ENCODE measurements at regions not wholly inside any gene's neighbourhood (a gene's known extent, or its start where the extent isn't known, plus 50 kb on each side); places are given as distances from the start of the nearest gene placed in this dataset.

DNA sequence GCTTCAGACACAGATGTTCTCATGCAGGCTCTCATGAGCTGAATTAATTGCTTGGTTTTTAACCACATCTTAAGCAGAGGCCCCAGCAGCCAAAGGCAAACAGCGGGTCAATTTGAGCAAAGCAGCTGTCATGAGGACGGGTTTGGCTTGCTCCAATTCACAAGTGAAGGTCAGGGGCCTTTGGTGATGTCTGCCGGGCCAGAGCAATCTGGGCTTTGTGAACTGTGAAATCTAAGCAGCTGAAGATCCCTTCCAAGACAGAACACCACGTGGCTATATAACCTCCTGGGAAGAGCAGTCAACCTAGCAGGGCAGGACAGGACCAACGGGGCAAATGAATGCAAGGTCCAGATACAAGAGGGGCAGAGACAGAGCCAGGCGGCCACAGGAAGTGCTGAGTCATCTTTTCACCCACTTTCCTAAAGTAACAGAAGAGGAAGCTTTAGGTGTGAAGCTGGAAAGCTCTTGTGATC, 187.3 kb upstream of the B3GAT1 start:
- H4K91ac ChIP-seq (replicated peaks; ENCODE audit: insufficient read length, low read length) = no peak overlapping the region
- FAIRE-seq = no peak
- no peak overlapping the region for H3K23ac ChIP-seq (ENCODE audit: insufficient read length)
- H4K8ac ChIP-seq (ENCODE audit: extremely low read depth, insufficient read depth, low read length) = no peak overlapping the region
- H2BK120ac ChIP-seq (replicated peaks; ENCODE audit: low read depth, low read length) = no peak overlapping the region
- no peaks in the 10 kb centered on the region for H3K36me3 ChIP-seq (ENCODE audit: control insufficient read depth in 2 of 4, insufficient read depth in 4 of 4, low read length in 3 of 4)
- H3K23me2 ChIP-seq (ENCODE audit: low read depth, low read length) = no peaks in the 10 kb centered on the region
- no peak overlapping the region for H3K27ac ChIP-seq (ENCODE audit: low read depth, low read length)
- TF ChIP-seq SAP30 (IDR thresholded peaks at IDR 0.05; ENCODE audit: insufficient read depth, insufficient replicate concordance, low read length) (no peak), POLR2AphosphoS5 (IDR thresholded peaks at IDR 0.05; ENCODE audit: low read depth, low read length) (no peak), MAFK (IDR thresholded peaks at IDR 0.05; ENCODE audit: low read depth, low read length) (peak; percentile 93), SP1 (IDR thresholded peaks at IDR 0.05; ENCODE audit: low read depth, low read length) (no peak), HDAC2 (IDR thresholded peaks at IDR 0.05; ENCODE audit: borderline replicate concordance in 1 of 2, low read depth in 2 of 2, low read length in 2 of 2) (no peak), RAD21 (IDR thresholded peaks at IDR 0.05 in 1 of 2, conservative IDR thresholded peaks at IDR 0.05 in 1 of 2; ENCODE audit: low read depth in 2 of 2, low read length in 2 of 2) (no peak), BACH1 (IDR thresholded peaks at IDR 0.05; ENCODE audit: low read length) (peak; percentile 90), CEBPB (IDR thresholded peaks at IDR 0.05; ENCODE audit: low read depth, low read length) (no peak), SIN3A (conservative IDR thresholded peaks at IDR 0.05 in 1 of 2, IDR thresholded peaks at IDR 0.05 in 1 of 2; ENCODE audit: low read depth in 1 of 2, low read length in 2 of 2) (no peak), RBBP5 (IDR thresholded peaks at IDR 0.05; ENCODE audit: borderline replicate concordance, low read depth, low read length) (no peak)
- no peak overlapping the region for H3K14ac ChIP-seq (ENCODE audit: insufficient read length)
- 0 out of 2 replicates have a peak overlapping the region, but pooled peaks have one; percentile 76 for H2AFZ ChIP-seq (ENCODE audit: low read length)
- no peak overlapping the region for H3K4ac ChIP-seq (replicated peaks; ENCODE audit: insufficient read length, low read depth, low read length)
- no peak overlapping the region for H3K4me2 ChIP-seq (ENCODE audit: insufficient read depth in 1 of 2, low read depth in 2 of 2, low read length in 2 of 2)
- H3K27me3 ChIP-seq (replicated peaks in 1 of 4; ENCODE audit: control insufficient read depth in 3 of 4, extremely low read depth in 1 of 4, insufficient read depth in 3 of 4, low read length in 3 of 4) = peaks cover 0 to 2% (median 0%) of the 10 kb centered on the region in 4 experiments; a peak in 1 of 7 replicates
- no peaks in the 10 kb centered on the region for H4K20me1 ChIP-seq (replicated peaks in 1 of 2; ENCODE audit: control insufficient read depth in 1 of 2, insufficient read depth in 2 of 2, low read length in 2 of 2)
- CTCF ChIA-PET (ENCODE audit: partially characterized antibody) = interaction anchor here (1.1 to 2.2 kb wide), 3 partner anchors 11 to 336 kb away, joined by 3 to 10 read pairs (median 4); no protein-coding TSS in a partner anchor
- H3K79me1 ChIP-seq (ENCODE audit: low read depth, low read length) = no peaks in the 10 kb centered on the region
- DNase-seq (ENCODE audit: low read depth in 1 of 2, low spot score in 2 of 2) = peak in 1 of 2 experiments; percentile 30
- H3K4me1 ChIP-seq (replicated peaks in 1 of 4; ENCODE audit: control insufficient read depth in 3 of 4, insufficient read depth in 4 of 4, low read length in 3 of 4) = no peaks in the 10 kb centered on the region
- H3K18ac ChIP-seq (ENCODE audit: extremely low read depth, low read length) = no peak overlapping the region
- no peaks in the 10 kb centered on the region for H3K79me2 ChIP-seq (ENCODE audit: control insufficient read depth in 1 of 2, insufficient read depth in 2 of 2, low read length in 2 of 2)
- no peak overlapping the region for H4K5ac ChIP-seq (ENCODE audit: insufficient read length, low read depth, low read length)
- no peak overlapping the region for H2AK5ac ChIP-seq (ENCODE audit: low read depth, low read length)
- no peak overlapping the region for H3K9ac ChIP-seq (replicated peaks in 1 of 4; ENCODE audit: extremely low read depth in 1 of 4, low read depth in 3 of 4, low read length in 3 of 4)
- no peak overlapping the region for H2BK15ac ChIP-seq (ENCODE audit: low read length)
- H2BK20ac ChIP-seq (ENCODE audit: low read length) = no peak overlapping the region; the same call in 1 of the 2 replicates
- no peak overlapping the region for H3K56ac ChIP-seq (replicated peaks; ENCODE audit: insufficient read length, low read depth, low read length)
- H2BK12ac ChIP-seq (ENCODE audit: low read depth, low read length) = no peak overlapping the region
- no peaks in the 10 kb centered on the region for H3K9me3 ChIP-seq (ENCODE audit: insufficient read depth in 2 of 2, low read depth in 1 of 2, low read length in 1 of 2)
- POLR2A ChIA-PET (ENCODE audit: partially characterized antibody) = no interaction called here
- no peak overlapping the region for H3K4me3 ChIP-seq (ENCODE audit: extremely low read depth in 1 of 4, insufficient read depth in 2 of 4, low read depth in 3 of 4, low read length in 4 of 4)
- WGBS, 2 experiments (ENCODE audit: extremely low coverage in 1 of 2, insufficient coverage in 1 of 2, insufficient read length in 1 of 2, insufficient replicate concordance in 2 of 2, low coverage in 1 of 2, low lambda C conversion rate in 2 of 2, missing lambda C conversion rate in 1 of 2) = 80% methylated on average over 6 of the region's 6 CpGs; no CpG with 5 or more reads in 1 of the 2 experiments
- no peak overlapping the region for H2BK5ac ChIP-seq (ENCODE audit: low read depth, low read length)
